ENCODE measurements at regions not wholly inside any gene's neighbourhood (a gene's known extent, or its start where the extent isn't known, plus 50 kb on each side); places are given as distances from the start of the nearest gene placed in this dataset.

- Histone ChIP-seq H3K36me3 (ENCODE audit: control insufficient read depth, insufficient read depth, low read length) (no peaks in the 10 kb centered on the region), H3K4me3 (ENCODE audit: low read depth, low read length) (no peak overlapping the region), H3K27me3 (ENCODE audit: control insufficient read depth, insufficient read depth, low read length) (no peaks in the 10 kb centered on the region)
- no peak for DNase-seq (ENCODE audit: low read depth)
- TF ChIP-seq CTCF (IDR thresholded peaks at IDR 0.05; ENCODE audit: insufficient read depth, low read length, poor library complexity, severe bottlenecking), result no peak
Measured at GRCh38 chr4:129371926-129372325, 276.0 kb downstream of the C4orf33 start.

- Histone ChIP-seq H3K36me3 (ENCODE audit: control insufficient read depth, insufficient read depth, low read length) (no peaks in the 10 kb centered on the region), H3K4me3 (ENCODE audit: low read depth, low read length) (no peak overlapping the region), H3K27me3 (ENCODE audit: control insufficient read depth, insufficient read depth, low read length) (no peaks in the 10 kb centered on the region)
- no peak for TF ChIP-seq CTCF (IDR thresholded peaks at IDR 0.05; ENCODE audit: insufficient read depth, low read length, poor library complexity, severe bottlenecking)
- DNase-seq (ENCODE audit: low read depth), result no peak
Measured at GRCh38 chr4:129377131-129377845, 281.3 kb downstream of the C4orf33 start.

- Histone ChIP-seq H3K4me3 (ENCODE audit: low read depth, low read length) (no peak overlapping the region), H3K36me3 (ENCODE audit: control insufficient read depth, insufficient read depth, low read length) (no peaks in the 10 kb centered on the region), H3K27me3 (ENCODE audit: control insufficient read depth, insufficient read depth, low read length) (no peaks in the 10 kb centered on the region)
- TF ChIP-seq CTCF (IDR thresholded peaks at IDR 0.05; ENCODE audit: insufficient read depth, low read length, poor library complexity, severe bottlenecking), result no peak
- DNase-seq (ENCODE audit: low read depth), result no peak
Measured at GRCh38 chr4:129378364-129378763, 282.4 kb downstream of the C4orf33 start.

GRCh38 chr4:129379429-129379828 is 283.5 kb downstream of the C4orf33 start:
- no peak overlapping the region for H3K4me3 ChIP-seq (ENCODE audit: low read depth, low read length)
- no peak for TF ChIP-seq CTCF (IDR thresholded peaks at IDR 0.05; ENCODE audit: insufficient read depth, low read length, poor library complexity, severe bottlenecking)
- no peak for DNase-seq (ENCODE audit: low read depth)
- no peaks in the 10 kb centered on the region for H3K36me3 ChIP-seq (ENCODE audit: control insufficient read depth, insufficient read depth, low read length)
- H3K27me3 ChIP-seq (ENCODE audit: control insufficient read depth, insufficient read depth, low read length), result no peaks in the 10 kb centered on the region

GRCh38 chr4:129384974-129385373 is 289.0 kb downstream of the C4orf33 start:
- DNase-seq (ENCODE audit: low read depth), result no peak

More at GRCh38 chr4:129384974-129385373, 289.0 kb downstream of the C4orf33 start:
- Histone ChIP-seq H3K27me3 (ENCODE audit: control insufficient read depth, insufficient read depth, low read length) (no peaks in the 10 kb centered on the region), H3K36me3 (ENCODE audit: control insufficient read depth, insufficient read depth, low read length) (no peaks in the 10 kb centered on the region), H3K4me3 (ENCODE audit: low read depth, low read length) (no peak overlapping the region)
- no peak for TF ChIP-seq CTCF (IDR thresholded peaks at IDR 0.05; ENCODE audit: insufficient read depth, low read length, poor library complexity, severe bottlenecking)
